ENCODE measurements at regions not wholly inside any gene's neighbourhood (a gene's known extent, or its start where the extent isn't known, plus 50 kb on each side); places are given as distances from the start of the nearest gene placed in this dataset.

GRCh38 chr3:171967137-171967783 is 72.1 kb upstream of the FNDC3B start:
- TF ChIP-seq CTCF (IDR thresholded peaks at IDR 0.05) (no peak), ZFX (IDR thresholded peaks at IDR 0.05; ENCODE audit: borderline replicate concordance) (no peak)
- no peak overlapping the region for H3K27ac ChIP-seq

- TF ChIP-seq CTCF (IDR thresholded peaks at IDR 0.05), result no peak
- no peak for TF ChIP-seq ZFX (IDR thresholded peaks at IDR 0.05; ENCODE audit: borderline replicate concordance)
- no peak overlapping the region for H3K27ac ChIP-seq
Observed at GRCh38 chr3:171967932-171968678, 71.3 kb upstream of the FNDC3B start.

GRCh38 chr3:171970301-171970788 is 69.0 kb upstream of the FNDC3B start:
- no peak for TF ChIP-seq ZFX (IDR thresholded peaks at IDR 0.05; ENCODE audit: borderline replicate concordance)
- TF ChIP-seq CTCF (IDR thresholded peaks at IDR 0.05), result no peak
- H3K27ac ChIP-seq, result no peak overlapping the region

GRCh38 chr3:171971919-171972514 is 67.4 kb upstream of the FNDC3B start:
- no peak overlapping the region for H3K27ac ChIP-seq
- TF ChIP-seq CTCF (IDR thresholded peaks at IDR 0.05), result no peak
- TF ChIP-seq ZFX (IDR thresholded peaks at IDR 0.05; ENCODE audit: borderline replicate concordance), result no peak

GRCh38 chr3:171972871-171973348 is 66.5 kb upstream of the FNDC3B start:
- H3K27ac ChIP-seq, result no peak overlapping the region
- TF ChIP-seq CTCF (IDR thresholded peaks at IDR 0.05) (no peak), ZFX (IDR thresholded peaks at IDR 0.05; ENCODE audit: borderline replicate concordance) (no peak)

GRCh38 chr3:171974986-171975837 is 64.2 kb upstream of the FNDC3B start:
- no peak for TF ChIP-seq ZFX (IDR thresholded peaks at IDR 0.05; ENCODE audit: borderline replicate concordance)
- no peak for TF ChIP-seq CTCF (IDR thresholded peaks at IDR 0.05)
- H3K27ac ChIP-seq, result no peak overlapping the region

Measured in 22Rv1 (cell line).